ENCODE measurements at regions not wholly inside any gene's neighbourhood (a gene's known extent, or its start where the extent isn't known, plus 50 kb on each side); places are given as distances from the start of the nearest gene placed in this dataset.

DNA sequence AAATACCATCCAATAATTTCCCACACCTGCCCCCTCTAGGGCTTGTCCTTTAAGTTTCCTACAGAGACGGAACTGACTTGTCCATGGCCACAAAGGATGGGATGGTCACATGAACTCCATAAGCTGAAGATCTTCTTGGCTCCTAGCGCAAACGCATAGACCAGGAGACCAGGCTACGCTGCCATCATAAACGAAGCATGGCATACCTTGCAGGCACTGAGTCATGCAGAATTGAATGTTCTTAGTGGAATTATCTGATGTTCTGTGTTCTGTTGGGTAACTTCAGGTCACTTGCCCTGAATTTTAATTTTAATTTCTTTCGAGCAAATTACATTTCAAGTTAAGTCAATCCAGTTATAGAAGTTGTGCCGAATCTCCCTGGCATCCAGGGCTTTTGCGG is 96.4 kb upstream of the STARD13 start:
- TF ChIP-seq, protein P1, sequence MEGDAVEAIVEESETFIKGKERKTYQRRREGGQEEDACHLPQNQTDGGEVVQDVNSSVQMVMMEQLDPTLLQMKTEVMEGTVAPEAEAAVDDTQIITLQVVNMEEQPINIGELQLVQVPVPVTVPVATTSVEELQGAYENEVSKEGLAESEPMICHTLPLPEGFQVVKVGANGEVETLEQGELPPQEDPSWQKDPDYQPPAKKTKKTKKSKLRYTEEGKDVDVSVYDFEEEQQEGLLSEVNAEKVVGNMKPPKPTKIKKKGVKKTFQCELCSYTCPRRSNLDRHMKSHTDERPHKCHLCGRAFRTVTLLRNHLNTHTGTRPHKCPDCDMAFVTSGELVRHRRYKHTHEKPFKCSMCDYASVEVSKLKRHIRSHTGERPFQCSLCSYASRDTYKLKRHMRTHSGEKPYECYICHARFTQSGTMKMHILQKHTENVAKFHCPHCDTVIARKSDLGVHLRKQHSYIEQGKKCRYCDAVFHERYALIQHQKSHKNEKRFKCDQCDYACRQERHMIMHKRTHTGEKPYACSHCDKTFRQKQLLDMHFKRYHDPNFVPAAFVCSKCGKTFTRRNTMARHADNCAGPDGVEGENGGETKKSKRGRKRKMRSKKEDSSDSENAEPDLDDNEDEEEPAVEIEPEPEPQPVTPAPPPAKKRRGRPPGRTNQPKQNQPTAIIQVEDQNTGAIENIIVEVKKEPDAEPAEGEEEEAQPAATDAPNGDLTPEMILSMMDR (IDR thresholded peaks at IDR 0.05): no peak
- TF ChIP-seq POLR2A (IDR thresholded peaks at IDR 0.05): no peak

All from uterus (tissue), 2 donors.